ENCODE measurements at regions not wholly inside any gene's neighbourhood (a gene's known extent, or its start where the extent isn't known, plus 50 kb on each side); places are given as distances from the start of the nearest gene placed in this dataset.
A peak's percentile ranks its signal among the peaks of the same experiment; 100 is the strongest.

DNA sequence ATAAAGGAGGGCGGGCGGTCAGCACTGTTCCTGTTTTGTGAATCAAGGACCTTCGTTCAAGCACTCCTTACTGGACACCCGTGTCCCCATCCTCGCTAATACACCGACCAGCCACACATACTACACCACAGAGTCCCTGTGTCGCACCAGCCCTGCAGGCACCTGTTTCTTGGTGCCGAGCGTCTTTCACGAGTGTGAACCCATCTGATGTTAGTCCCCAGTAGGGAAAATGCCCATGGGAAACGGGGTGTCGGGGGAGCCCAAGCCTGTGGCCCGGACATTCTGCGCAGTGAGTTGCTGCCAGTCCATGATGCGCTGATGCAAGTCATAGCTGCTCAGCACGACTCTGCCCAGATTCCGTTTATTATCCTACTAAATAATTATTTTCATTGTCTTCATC lies 74.7 kb downstream of the TTLL2 start (continued):
- TF ChIP-seq PHF8 (IDR thresholded peaks at IDR 0.05; ENCODE audit: borderline replicate concordance, low read depth), result no peak

DNA sequence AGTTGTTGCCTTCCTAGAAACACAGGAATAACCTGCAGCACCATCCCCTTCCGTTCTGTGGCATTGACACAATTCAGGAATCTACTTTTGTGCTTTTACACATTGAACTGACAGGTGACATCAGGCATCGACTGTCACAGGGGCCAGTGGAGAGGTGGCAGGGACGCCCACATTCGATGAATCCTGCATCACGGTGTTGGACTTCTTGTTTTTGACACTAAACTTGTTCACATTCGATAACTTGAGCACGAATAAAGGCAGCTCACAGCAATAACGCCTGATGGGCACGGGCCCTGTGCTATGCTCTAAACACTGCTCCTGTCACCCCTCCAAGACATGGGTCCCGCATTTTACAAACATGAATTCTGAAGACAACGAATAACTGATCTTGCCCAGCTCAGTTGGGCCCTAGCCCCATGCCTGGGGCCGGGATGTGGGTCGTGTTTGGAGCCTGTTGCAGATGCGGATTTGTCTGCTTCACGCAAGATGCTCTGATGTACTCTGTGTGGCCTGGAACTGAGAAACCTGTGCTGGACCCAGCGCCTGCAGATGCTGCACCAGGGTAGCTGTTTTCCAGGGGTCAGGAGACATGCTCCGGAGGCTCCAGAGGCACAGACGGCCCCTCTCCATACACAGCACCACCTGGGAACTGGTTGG lies 75.7 kb downstream of the TTLL2 start:
- Histone ChIP-seq H3K27ac (no peak overlapping the region), H3K9me3 (no peaks in the 10 kb centered on the region), H3K4me3 (no peak overlapping the region), H3K4me2 (no peak overlapping the region), H3K4me1 (no peaks in the 10 kb centered on the region)
- FAIRE-seq (no peak), DNase-seq (ENCODE audit: low read depth in 1 of 2, low spot score in 1 of 2) (no peak), ATAC-seq (no peak)
- 31% methylated on average over 12 of the region's 18 CpGs for WGBS (ENCODE audit: missing lambda C conversion rate)
- ChIA-PET CTCF (no interaction called here), POLR2A (no interaction called here)
- TF ChIP-seq, protein P1, sequence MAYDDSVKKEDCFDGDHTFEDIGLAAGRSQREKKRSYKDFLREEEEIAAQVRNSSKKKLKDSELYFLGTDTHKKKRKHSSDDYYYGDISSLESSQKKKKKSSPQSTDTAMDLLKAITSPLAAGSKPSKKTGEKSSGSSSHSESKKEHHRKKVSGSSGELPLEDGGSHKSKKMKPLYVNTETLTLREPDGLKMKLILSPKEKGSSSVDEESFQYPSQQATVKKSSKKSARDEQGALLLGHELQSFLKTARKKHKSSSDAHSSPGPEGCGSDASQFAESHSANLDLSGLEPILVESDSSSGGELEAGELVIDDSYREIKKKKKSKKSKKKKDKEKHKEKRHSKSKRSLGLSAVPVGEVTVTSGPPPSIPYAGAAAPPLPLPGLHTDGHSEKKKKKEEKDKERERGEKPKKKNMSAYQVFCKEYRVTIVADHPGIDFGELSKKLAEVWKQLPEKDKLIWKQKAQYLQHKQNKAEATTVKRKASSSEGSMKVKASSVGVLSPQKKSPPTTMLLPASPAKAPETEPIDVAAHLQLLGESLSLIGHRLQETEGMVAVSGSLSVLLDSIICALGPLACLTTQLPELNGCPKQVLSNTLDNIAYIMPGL (CRISPR knock-in tag; IDR thresholded peaks at IDR 0.05; ENCODE audit: borderline replicate concordance), result no peak
- TF ChIP-seq ZFP36 (IDR thresholded peaks at IDR 0.05; ENCODE audit: borderline replicate concordance, partially characterized antibody), result no peak
- TF ChIP-seq BHLHE40 (IDR thresholded peaks at IDR 0.05; ENCODE audit: low read depth, low read length), result no peak
- TF ChIP-seq, protein P2, sequence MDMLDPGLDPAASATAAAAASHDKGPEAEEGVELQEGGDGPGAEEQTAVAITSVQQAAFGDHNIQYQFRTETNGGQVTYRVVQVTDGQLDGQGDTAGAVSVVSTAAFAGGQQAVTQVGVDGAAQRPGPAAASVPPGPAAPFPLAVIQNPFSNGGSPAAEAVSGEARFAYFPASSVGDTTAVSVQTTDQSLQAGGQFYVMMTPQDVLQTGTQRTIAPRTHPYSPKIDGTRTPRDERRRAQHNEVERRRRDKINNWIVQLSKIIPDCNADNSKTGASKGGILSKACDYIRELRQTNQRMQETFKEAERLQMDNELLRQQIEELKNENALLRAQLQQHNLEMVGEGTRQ (IDR thresholded peaks at IDR 0.05), result no peak
- no peak for TF ChIP-seq CHD4 (IDR thresholded peaks at IDR 0.05; ENCODE audit: borderline replicate concordance)
- no peak for TF ChIP-seq HEYL (CRISPR knock-in tag; IDR thresholded peaks at IDR 0.05)
- TF ChIP-seq POLR2AphosphoS2 (conservative IDR thresholded peaks at IDR 0.05; ENCODE audit: low read length), result no peak
- TF ChIP-seq HOXA7 (CRISPR knock-in tag; IDR thresholded peaks at IDR 0.05), result no peak
- TF ChIP-seq CHD2 (IDR thresholded peaks at IDR 0.05; ENCODE audit: low read length, partially characterized antibody), result no peak
- TF ChIP-seq KDM1A (IDR thresholded peaks at IDR 0.05; ENCODE audit: low read depth), result no peak

DNA sequence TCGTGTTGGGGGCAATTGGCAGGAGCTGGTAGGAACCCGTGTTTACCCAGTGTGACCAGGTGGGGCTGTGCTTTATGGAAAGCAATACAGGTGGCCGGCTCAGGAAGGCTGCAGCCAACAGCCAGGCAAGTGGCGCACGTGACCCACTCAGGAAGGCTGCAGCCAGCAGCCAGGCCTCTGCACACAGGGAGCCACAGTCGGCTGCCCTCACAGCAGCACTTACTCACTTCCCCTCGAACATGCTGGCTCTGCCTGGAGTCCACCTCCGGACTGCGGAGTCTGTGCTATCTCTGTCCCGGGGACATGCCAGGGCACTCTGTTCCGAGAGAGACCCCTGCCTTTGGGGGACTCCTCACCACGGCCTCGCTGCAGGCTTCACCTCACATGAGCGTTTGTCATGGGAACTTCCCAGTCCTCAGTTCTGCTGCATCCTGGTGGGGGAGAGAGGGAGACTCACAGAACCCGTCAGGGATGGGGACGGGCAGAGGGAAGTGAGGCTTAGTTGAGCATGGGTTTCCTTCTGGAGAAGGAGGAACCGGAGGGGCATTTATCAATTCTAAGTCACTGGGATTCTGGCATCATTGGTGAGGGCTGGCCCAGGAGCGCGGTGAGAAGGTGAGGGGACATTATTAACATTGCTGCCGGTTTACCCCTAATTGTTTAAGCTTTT lies 76.8 kb downstream of the TTLL2 start:
- ChIA-PET CTCF (no interaction called here), POLR2A (no interaction called here)
- no peak for DNase-seq (ENCODE audit: low read depth in 1 of 2, low spot score in 1 of 2)
- Histone ChIP-seq H3K4me3 (no peak overlapping the region), H3K4me1 (no peaks in the 10 kb centered on the region), H3K27ac (no peak overlapping the region), H3K4me2 (no peak overlapping the region), H3K9me3 (no peaks in the 10 kb centered on the region)
- no peak for FAIRE-seq
- WGBS (ENCODE audit: missing lambda C conversion rate), result 47% methylated on average over 11 of the region's 20 CpGs
- TF ChIP-seq CEBPB (IDR thresholded peaks at IDR 0.05), result no peak
- TF ChIP-seq, protein P3, sequence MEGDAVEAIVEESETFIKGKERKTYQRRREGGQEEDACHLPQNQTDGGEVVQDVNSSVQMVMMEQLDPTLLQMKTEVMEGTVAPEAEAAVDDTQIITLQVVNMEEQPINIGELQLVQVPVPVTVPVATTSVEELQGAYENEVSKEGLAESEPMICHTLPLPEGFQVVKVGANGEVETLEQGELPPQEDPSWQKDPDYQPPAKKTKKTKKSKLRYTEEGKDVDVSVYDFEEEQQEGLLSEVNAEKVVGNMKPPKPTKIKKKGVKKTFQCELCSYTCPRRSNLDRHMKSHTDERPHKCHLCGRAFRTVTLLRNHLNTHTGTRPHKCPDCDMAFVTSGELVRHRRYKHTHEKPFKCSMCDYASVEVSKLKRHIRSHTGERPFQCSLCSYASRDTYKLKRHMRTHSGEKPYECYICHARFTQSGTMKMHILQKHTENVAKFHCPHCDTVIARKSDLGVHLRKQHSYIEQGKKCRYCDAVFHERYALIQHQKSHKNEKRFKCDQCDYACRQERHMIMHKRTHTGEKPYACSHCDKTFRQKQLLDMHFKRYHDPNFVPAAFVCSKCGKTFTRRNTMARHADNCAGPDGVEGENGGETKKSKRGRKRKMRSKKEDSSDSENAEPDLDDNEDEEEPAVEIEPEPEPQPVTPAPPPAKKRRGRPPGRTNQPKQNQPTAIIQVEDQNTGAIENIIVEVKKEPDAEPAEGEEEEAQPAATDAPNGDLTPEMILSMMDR (IDR thresholded peaks at IDR 0.05), result no peak
- no peak for TF ChIP-seq TFCP2L1 (CRISPR knock-in tag; IDR thresholded peaks at IDR 0.05)
- TF ChIP-seq NPAS2 (CRISPR knock-in tag; IDR thresholded peaks at IDR 0.05; ENCODE audit: borderline replicate concordance), result no peak
- TF ChIP-seq RFX5 (IDR thresholded peaks at IDR 0.05), result no peak
- TF ChIP-seq SREBF2 (IDR thresholded peaks at IDR 0.05), result no peak
- TF ChIP-seq KDM1A (IDR thresholded peaks at IDR 0.05; ENCODE audit: low read depth), result no peak
- TF ChIP-seq CHD2 (IDR thresholded peaks at IDR 0.05; ENCODE audit: low read length, partially characterized antibody), result no peak
- TF ChIP-seq RNF2 (IDR thresholded peaks at IDR 0.05; ENCODE audit: borderline replicate concordance, low read depth), result no peak
- no peak for TF ChIP-seq RARB (CRISPR knock-in tag; IDR thresholded peaks at IDR 0.05)
- TF ChIP-seq CHD4 (IDR thresholded peaks at IDR 0.05; ENCODE audit: borderline replicate concordance), result no peak
- no peak for TF ChIP-seq FOXS1 (CRISPR knock-in tag; IDR thresholded peaks at IDR 0.05)
- no peak for TF ChIP-seq FOSB (CRISPR knock-in tag; IDR thresholded peaks at IDR 0.05)
- no peak for TF ChIP-seq HEYL (CRISPR knock-in tag; IDR thresholded peaks at IDR 0.05)
- TF ChIP-seq EP300 (IDR thresholded peaks at IDR 0.05), result no peak
- no peak for TF ChIP-seq FOSL2 (IDR thresholded peaks at IDR 0.05)
- TF ChIP-seq FOSL2 (CRISPR knock-in tag; IDR thresholded peaks at IDR 0.05), result no peak
- TF ChIP-seq, protein P4, sequence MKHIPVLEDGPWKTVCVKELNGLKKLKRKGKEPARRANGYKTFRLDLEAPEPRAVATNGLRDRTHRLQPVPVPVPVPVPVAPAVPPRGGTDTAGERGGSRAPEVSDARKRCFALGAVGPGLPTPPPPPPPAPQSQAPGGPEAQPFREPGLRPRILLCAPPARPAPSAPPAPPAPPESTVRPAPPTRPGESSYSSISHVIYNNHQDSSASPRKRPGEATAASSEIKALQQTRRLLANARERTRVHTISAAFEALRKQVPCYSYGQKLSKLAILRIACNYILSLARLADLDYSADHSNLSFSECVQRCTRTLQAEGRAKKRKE (CRISPR knock-in tag; IDR thresholded peaks at IDR 0.05; ENCODE audit: low read depth), result no peak
- peak in 1 of 2 experiments; percentile 36; a peak in 2 of 6 replicates for ATAC-seq

Measured in A549 (cell line).